Islet of Langerhans (tissue), 1 donor: ENCODE measurements at regions not wholly inside any gene's neighbourhood (a gene's known extent, or its start where the extent isn't known, plus 50 kb on each side); places are given as distances from the start of the nearest gene placed in this dataset.

Experiments
- FAIRE-seq: peaks from one replicate; lab custom pipeline; 2011; peaks lifted over from hg19 to GRCh38; lab: Jason Lieb, UNC

DNA sequence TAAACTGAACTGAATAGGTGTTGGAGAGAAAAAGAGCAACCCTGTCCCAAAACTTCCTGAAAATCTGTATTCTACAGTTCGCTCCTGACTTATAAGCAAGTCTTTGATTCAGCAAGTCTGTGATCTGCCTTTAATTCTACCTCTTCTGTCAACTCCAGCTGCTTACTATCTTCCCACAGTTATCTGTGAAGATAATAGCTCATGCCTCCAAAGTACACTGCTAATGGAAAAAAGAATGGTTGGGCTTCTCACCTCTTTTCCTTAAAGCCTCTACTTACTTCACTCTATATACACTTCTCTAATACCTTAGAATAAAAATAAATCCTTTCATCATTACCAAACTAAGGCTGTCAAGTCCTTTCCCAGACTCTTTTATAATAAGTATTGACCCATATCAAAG is 391.5 kb upstream of the MIR17HG start:
- FAIRE-seq = no peak

DNA sequence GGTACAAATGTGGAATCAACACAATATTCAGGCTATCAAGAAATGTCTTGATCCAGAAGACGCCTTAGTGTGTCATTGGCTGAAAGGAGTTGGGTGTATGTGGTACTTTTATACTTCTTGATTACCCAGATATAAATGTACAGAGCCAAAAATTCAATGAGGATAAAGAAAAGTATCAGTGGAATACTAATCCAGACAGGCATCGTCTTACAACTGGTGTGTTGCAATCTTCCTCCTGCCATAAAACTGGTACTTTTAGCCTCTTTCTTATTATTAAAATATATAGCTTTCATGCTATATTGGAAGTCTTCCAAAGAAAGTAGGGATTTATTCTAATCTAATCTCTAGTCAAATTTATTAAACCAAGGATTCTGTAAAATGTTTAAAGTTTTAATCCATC is 388.6 kb upstream of the MIR17HG start:
- FAIRE-seq = no peak

DNA sequence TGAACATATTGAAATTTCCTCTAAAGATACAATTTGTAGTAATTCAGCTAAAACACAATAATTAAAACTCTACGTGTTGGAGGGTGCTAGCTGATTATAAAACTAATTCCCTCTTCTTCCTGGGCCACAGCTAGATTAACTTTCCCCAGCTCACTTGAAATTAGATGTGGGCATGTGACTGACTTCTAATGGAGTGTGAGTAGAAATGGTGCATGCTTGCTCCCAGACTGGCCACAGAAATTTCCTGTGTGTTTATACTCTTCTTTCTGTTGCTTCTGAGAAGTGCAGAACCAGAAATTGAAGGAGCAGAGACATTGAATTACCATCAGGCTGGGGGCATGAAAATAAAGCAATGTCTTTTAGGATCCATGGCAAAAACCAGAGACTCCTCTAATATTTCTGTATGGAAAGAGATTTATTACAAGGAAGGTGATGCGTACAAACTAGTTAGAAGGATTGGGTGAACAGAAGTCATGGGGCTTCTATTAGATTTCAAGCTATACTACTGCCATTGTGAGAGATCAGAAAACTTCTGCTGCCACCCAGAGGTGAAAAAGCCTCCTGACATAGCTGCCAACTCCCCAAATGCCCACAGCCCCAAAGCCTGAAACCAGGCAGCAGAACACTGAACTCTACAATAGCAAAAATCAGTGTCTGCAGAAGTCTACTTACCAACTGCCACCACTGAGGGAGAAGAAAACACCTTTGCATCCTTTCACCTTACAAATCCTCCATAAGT is 379.2 kb upstream of the MIR17HG start:
- FAIRE-seq = no peak

DNA sequence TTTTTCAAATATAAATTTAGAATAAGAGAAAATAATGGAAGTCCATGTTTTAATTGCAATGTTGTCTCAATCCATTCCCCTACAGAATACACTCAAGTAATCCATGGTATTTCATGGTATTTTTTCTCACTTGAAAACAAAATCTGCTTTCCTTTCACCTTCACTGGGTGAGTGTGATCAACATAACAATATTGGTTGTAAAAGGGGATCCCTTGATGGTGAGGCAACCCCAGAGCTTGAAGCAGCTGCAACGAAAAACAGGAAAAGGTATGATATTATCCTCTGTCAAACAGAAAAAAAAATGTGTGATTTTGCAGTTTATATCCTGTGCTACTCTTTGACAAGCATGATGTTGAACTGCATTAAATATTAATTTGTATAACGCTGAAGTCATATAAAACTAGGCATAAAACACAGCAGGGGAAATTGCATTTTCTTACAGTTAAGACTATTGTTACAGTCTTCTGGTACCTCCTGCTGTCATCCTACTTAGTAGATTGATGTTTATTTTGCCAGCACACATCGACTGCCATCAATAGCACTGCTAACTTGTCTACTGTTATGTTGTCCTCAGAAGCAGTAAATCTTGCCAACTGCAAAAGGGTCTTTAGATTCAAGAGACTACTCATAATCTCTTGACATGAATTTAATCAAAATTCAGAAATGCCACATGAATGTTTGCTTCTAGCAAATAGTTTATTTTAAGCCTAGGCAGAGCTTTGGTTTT is 373.1 kb upstream of the MIR17HG start:
- FAIRE-seq = no peak

DNA sequence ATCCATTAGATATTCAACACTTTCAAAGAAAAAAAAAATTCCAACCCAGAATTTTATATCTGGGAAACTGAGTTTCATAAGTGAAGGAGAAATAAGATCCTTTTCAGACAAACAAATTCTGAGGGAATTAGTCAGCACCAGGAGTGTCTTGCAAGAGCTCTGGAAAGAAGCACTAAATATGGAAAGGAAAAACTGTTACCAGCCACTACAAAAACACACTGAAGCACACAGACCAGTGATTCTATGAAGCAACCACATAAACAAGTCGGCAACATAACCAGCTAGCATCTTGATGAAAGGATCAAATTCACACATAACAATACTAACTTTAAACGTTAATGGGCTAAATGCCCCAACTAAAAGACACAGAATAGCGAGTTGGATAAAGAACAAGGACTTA is 368.4 kb upstream of the MIR17HG start:
- no peak for FAIRE-seq

DNA sequence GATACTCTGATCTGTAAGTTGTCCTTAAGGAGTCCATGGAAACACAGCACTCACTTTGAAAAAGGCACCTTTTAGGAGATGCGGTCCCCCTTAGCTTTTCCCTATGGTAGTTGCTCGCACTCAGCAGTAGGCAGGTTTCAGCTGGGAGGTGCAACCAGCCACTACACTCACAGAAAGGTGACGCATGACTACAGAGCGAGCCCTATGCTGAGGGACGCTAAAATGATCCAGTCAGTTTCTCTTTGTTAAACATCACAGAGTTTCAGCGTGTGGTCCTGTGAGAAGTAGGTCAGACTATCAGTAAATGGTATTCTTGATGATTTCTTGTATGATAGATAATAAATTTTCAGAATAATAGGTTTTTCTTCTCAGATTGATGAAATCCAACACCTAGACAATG is 362.7 kb upstream of the MIR17HG start:
- no peak for FAIRE-seq

DNA sequence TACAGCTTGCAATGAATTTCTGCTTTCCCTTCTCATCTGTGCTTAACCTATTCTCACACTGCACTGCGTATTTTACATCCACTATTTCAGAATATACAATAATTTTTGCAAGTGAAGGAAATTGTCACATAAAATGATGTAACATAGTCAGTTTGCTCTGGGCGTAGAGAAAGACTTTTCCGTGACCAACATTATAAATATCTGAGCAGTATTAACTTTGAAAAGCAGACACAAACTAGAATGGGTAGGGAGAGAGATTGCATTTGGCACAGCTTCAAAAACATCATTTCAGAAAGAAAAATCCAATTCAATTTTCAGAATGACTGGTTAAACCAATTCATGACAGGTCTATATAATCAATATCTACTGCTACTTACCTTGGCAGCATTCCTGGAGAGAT is 352.5 kb upstream of the MIR17HG start:
- FAIRE-seq = no peak

DNA sequence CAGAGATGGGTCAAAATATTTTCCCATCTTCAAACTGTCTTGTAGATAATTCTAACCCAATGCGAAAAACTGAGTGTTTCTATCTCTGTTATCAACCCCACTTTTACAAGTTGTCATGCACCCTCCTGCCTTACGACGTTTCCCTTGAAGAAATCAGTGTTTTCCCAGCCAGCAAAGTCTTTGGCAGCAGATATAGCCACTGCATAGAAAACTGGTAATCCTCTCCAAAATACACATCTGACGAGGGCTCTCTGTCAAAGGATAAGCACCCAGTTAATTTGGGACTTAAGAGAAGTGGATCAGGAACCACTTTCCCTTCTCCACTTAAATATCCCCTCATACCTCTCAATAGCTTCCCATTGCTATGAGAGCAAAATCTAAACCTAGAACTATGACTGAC is 351.9 kb upstream of the MIR17HG start:
- no peak for FAIRE-seq

DNA sequence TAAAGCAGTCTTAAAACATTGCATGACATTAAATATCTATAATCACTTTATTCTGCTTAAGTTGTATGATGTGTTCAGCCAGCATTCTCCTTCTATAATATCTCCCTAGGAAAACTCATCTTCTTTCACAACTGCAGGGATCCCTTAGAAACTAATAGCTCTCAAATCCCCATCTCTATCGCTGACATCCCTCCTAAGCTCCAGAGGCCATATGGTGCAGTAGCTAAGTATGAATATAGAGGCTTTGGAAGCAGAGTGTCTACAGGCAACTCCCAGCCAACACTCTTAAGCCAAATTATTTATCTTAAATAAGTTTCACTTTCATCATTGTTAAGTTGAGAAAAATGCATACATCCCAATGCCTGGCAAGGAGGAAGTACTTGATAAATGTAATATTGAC is 349.5 kb upstream of the MIR17HG start:
- FAIRE-seq = no peak

DNA sequence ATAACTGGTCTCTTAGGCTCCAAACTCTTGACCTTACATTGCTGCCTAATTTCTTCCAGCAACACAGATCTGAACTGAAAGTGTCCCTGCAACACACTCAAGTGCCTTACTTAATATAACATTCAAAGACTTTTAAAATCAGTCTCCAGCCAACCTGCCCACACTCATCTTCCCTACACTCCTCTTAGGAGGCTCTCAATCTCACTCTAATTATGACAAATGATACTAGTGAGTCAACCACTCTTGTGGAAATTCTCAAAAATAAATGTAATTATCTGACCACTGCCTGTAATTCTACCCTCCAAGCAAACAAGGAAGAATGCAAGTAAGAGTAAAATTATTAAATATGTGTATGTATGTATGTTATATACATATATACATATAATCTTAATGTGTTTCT is 348.1 kb upstream of the MIR17HG start:
- FAIRE-seq = no peak

DNA sequence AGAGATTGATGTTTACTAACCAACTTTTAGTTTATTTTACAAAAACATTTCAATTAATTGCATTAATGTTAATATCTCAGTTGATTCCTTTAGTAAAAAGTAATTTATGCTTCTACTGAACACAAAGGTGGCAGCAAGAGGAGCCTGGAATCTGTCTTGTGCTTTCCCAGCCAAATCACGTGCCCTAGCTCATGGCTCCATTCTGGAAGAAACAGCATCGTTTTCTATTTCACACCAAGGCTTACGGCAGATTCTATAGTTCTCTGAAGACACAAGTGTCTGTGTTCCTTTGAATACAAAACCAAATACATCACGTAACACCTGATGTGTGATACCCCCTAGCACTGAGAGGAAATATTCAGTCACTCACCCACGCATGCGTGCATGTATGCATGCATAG is 346.1 kb upstream of the MIR17HG start:
- no peak for FAIRE-seq

DNA sequence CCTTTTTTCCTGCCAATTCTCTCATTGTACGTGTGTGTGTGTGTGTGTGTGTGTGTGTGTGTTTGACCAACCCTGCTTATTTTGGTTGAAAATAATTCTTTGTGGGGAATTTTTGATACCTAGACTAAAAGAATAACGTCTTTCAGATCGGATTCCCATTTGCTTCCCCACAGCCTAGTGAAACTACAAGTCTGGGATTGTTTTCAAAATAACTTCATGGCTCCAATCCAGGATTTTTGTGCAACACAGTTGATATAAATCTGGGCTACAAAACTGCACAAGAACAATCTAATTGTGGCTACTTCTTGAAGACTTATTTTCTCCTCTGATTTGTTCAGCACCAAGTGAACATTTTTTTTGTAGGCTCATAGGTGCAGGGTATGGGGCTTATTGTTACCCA is 332.8 kb upstream of the MIR17HG start:
- FAIRE-seq = no peak

DNA sequence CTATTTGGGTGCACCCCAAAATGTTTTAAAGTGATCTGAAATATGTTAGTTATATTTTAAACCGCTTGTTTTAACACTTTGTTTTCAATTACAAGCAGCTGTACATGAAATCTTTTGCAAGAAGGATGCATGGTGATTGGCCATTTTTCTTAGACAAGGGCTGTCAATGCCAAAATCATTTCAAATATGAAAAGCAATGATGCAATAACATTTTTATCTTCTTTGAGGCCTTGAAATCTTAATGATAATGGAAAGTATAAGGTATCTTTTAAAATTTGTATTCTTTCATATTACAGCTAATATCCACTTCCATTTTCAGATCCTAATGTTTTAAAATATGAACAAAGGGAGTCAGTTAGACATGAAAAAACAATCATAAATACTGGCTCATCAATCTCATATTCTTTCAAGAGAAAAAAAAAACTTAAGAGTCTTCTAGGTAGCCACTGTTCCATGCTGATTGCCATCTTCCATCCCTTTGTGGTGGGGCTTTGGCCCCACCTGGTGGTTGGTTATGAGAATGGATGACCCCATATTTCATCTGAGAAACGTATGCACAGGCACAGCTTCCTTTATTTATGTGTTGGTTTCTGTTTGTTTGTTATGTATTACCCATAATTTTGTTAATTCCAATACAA is 330.3 kb upstream of the MIR17HG start:
- FAIRE-seq = peak; percentile 85

DNA sequence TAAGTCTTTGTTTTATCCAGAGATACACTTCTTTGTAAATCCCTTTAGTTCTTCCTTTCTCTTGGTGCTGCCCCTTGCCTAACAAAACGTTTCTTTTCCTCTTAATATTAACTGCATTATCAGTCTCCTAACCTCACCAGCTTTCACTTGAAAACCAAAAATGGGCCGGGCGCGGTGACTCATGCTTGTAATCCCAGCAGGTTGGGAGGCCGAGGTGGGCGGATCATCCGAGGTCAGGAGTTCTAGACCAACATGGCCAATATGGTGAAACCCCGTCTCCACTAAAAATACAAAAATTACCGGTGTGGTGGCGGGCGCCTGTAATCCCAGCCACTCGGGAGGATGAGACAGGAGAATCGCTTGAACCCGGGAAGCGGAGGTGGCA is 329.8 kb upstream of the MIR17HG start:
- no peak for FAIRE-seq

DNA sequence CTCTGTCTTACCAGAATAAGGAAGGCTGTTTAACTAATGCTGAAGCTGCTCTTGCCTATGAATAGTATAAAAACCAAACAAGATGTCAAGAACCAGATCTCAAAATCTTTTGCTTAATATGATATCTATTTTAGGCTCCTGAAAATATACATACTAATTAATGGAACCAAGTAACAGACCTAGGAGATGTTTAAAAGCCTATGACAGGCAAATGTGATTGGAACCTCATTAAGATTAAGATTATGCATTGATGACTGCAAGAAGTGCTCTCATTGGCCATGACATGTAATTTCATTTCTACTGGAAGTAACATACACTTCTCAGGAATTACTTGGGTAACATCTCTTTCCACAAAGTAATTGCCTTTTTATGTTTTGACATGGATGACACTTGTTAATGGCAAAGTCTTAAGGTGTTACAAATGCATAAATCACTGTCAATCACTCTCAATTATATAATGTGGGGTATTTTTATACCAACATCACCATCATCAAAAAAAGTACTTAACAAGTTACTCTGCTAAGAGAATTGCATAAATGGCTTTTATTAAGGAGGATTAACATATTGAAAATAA is 326.9 kb upstream of the MIR17HG start:
- no peak for FAIRE-seq

DNA sequence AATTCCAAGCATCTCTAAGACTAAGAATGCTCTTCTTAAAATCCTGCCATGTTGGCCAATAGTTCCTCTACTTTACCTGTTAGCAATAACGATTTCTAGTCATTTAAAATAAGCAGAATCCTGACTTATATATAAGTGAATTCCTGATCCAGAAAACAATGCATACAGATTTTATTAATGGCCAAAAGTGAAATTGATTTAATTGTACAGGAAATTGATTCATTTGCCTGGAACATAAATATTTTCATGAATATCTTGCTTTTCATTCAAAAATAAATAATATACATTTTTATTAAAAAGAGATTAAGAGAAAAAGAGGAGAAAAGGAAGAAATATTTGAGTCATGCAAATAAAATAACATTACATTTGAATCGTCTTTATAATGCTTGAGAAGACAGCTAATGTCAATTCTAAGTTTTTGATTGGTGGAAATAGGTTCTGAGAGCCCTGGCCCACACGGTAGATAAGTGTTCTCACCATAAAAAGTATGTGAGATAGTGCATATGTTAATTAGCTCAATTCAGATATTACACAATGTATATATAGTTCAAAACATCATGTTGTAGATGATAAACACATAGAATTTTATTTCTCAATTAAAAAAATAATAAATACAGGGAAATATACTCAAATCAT is 323.2 kb upstream of the MIR17HG start:
- no peak for FAIRE-seq

DNA sequence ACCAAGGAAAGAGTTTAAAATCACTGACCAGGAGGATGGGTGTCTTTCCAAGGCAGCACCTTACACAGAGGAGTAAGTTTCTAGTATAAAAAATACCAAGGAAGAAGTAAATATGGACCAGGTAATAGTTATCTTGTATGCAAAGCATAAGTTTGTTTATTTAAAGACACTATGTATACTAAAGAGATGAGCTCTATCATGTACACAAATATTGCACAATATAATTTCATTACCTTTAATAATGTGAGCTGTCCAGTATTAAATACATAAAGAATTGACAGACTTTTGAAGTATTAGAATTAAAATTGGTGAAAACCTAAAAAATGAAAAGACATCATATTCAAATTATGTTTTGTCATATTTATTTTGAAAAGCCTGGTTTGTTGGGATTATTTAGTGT is 322.0 kb upstream of the MIR17HG start:
- no peak for FAIRE-seq

DNA sequence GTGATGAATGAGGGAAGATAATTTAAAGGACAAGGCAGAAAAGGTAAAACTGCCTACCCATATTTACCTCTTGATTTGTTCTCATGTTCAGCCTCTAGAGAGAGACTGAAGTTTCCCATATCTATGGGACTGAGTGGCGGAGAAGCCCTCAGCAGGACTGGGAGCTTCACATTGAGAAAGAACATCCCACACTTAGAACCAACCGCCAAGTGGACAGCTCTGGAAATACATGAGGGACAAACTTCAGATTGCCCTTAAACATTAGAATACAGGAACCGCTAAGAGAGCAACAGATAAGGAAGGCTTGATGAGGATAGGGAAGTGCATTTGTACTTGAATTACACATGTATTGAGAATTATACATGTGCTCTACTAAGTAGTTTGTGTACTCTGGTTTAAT is 316.0 kb upstream of the MIR17HG start:
- no peak for FAIRE-seq

DNA sequence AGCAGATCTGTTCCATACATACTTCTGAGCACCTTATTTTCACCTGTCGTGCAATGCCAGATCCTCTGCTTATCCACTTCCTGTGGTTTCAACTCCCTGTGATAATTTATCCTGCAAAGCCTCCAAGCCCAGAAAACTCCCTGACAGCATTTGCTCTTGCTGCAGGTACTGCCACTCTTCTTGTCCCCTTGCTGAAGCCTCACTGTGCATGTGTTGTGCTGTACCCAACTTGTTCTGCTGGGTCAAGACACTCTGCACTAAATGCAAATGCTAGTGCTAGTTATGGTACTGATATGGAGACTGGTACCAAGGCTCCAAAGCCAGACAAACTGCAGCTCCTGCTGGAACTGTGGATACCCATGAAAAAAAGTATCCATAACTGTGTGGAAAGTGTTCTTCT is 315.4 kb upstream of the MIR17HG start:
- FAIRE-seq = no peak

DNA sequence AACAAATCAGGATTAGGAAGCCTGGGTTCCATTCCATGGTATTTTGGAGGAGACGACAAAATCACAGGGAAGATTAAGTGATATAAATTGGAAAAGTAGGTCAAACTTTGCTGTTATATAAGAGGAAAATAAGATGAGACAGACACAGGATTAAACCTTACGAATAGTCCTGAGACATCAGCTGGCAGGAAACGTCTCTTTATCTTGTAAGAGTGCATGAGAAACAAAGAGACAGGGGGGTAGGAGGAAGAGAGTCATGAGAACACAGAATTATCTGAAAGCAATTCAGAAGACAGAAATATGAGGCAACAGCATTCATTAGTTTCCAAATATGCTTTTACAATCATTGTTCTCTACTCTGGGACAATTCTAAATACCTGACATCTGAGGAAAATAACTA is 310.6 kb upstream of the MIR17HG start:
- no peak for FAIRE-seq

DNA sequence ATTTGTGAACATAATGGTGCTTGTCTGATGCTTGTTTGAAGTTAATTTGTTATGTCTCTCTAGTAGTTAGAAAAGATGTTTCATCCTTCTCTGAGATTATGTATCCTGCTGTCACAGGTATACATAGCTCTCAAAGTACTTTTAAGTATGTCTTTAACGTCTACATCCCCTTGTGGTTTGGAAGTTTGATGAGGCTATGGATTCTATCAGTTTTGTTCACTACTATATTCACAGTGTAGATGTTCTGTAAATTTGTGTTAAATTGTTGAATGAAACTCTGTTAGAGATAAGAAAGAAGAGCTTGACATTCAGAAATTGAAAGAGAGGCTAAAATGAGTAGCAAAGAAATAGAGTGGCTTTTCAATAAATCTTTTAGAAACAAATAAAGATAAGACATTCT is 304.6 kb upstream of the MIR17HG start:
- no peak for FAIRE-seq

DNA sequence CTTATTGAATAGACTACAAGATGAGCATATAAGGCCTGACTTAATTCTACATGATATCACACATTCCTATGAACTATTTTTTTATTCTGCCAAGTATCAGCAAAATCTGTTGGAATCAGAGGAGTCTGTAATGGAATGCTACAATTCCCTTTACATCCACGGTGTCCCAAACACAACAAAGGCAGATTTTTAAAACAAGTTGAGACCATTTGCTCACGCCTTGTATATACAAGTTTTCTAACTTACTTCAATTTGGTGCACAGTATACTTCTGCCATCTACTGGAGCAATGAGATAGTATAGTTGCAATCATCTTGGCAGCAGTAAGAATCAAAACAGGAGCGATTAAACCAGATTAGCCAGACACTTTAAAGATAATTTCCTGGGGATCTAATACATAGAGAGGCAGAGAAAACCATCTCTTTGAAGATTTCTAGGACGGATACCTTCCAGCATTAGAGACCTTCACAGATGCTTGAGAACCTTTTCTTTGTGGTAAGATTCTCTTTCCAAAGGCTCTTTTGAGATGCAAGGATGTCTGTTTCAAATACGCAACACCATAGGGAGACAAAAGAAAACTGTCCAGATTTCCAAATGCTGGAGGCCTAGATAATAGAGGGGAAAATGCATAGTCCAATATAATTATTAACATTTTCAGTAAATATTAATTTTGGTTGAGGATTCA is 302.0 kb upstream of the MIR17HG start:
- FAIRE-seq = no peak
